Ovary (tissue), 3 donors: ENCODE measurements at regions not wholly inside any gene's neighbourhood (a gene's known extent, or its start where the extent isn't known, plus 50 kb on each side); places are given as distances from the start of the nearest gene placed in this dataset.

Experiments
- CTCF ChIP-seq, 3 donors: fragments of 450-650 bp in 2 of 3; fragments of 200-600 bp in 1 of 3; IDR thresholded peaks; one replicate each; pipeline versions ENCODE4 v1.5.1 to v1.8.0; 2016 to 2022; ENCODE audit warnings: antibody characterized with exemption in 3 of 3, mild to moderate bottlenecking in 1 of 3
- POLR2A ChIP-seq: fragments of 450-650 bp; IDR thresholded peaks from one replicate; pipeline ENCODE4 v1.6.1; 2017; ENCODE audit warnings: antibody characterized with exemption, mild to moderate bottlenecking, moderate library complexity
- donor health status: DM: no; HTN: no; CAD: no.

DNA sequence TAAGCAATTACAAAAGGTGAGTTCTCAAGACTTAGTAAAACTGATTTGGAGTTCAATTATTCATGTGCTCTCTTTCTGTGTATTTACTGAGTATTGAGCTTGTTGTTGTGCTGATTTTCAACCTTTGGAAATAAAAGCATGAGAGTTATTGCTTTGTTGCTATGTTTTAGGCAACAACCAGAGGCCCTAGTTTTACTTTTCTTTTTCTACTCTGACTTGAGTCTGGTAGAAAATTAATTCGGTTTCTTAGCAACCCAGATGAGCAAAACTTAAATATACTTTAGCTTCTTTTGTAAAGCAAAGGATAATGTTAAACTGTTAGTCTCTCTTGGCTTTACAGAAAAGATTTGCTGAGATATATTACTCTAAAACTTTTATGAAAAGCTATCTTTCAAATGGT is 66.4 kb upstream of the SCIN start:
- TF ChIP-seq CTCF (IDR thresholded peaks at IDR 0.05) (no peak), POLR2A (no peak)
